ENCODE measurements at regions not wholly inside any gene's neighbourhood (a gene's known extent, or its start where the extent isn't known, plus 50 kb on each side); places are given as distances from the start of the nearest gene placed in this dataset.

GRCh38 chr10:88185830-88186229 lies 322.4 kb downstream of the PTEN start:
- no peak for TF ChIP-seq MYC (IDR thresholded peaks at IDR 0.05; ENCODE audit: low read depth, low read length)
- no peak for TF ChIP-seq CTCF (IDR thresholded peaks at IDR 0.05; ENCODE audit: low read depth, low read length)
- no peak for TF ChIP-seq POLR2A (IDR thresholded peaks at IDR 0.05; ENCODE audit: extremely low read depth, insufficient read length)

Data from NB4 (cell line).